Activated CD8-positive, alpha-beta memory T cell treated with anti-CD3 and anti-CD28 coated beads, Interleukin-2, amount 10 ng/mL, durations not matched to agents 7 days and 5 days (primary cell): ENCODE measurements at regions not wholly inside any gene's neighbourhood (a gene's known extent, or its start where the extent isn't known, plus 50 kb on each side); places are given as distances from the start of the nearest gene placed in this dataset.

Experiments used
- ATAC-seq: fragments of 150-1000 bp; cut with Tn5 transposase; one replicate; pipeline ENCODE4 v1.10.0; 2021; ENCODE audit warnings: moderate library complexity
- CTCF ChIA-PET: fragments of 350-600 bp; sonication (Branson Sonifier 250); formaldehyde crosslinking; loops from one replicate; lab custom pipeline; 2021; ENCODE audit warnings: antibody characterized with exemption; lab: Charles Lee
- DNase-seq: peaks from one replicate; pipeline ENCODE4 v3.0.0-alpha.2; 2020
- H3K27ac Mint-ChIP-seq: one replicate; pipeline ENCODE4 v1.8.0; 2021; ENCODE audit warnings: mild to moderate bottlenecking, mixed read lengths
- H3K27me3 Mint-ChIP-seq: one replicate; pipeline ENCODE4 v1.8.0; 2021; ENCODE audit warnings: mixed read lengths
- H3K36me3 Mint-ChIP-seq: one replicate; pipeline ENCODE4 v1.8.0; 2021; ENCODE audit warnings: mild to moderate bottlenecking, mixed read lengths
- H3K4me1 Mint-ChIP-seq: one replicate; pipeline ENCODE4 v1.8.0; 2021; ENCODE audit warnings: mixed read lengths
- H3K4me3 Mint-ChIP-seq: one replicate; pipeline ENCODE4 v1.8.0; 2021; ENCODE audit warnings: mild to moderate bottlenecking, moderate library complexity, mixed read lengths
- H3K9me3 Mint-ChIP-seq: one replicate; pipeline ENCODE4 v1.8.0; 2022; ENCODE audit warnings: low read depth, mixed read lengths

- DNase-seq (no peak), ATAC-seq (no peak)
- Mint-ChIP-seq H3K4me3 (no peak overlapping the region), H3K36me3 (no peaks in the 10 kb centered on the region), H3K27me3 (no peaks in the 10 kb centered on the region), H3K4me1 (no peaks in the 10 kb centered on the region), H3K27ac (no peak overlapping the region), H3K9me3 (peaks cover 37% of the 10 kb centered on the region)
- CTCF ChIA-PET: no interaction called here
Measured at GRCh38 chr16:35735403-35736251, 2276.2 kb downstream of the TP53TG3F start.

GRCh38 chr16:35736546-35736945, 2277.1 kb downstream of the TP53TG3F start:
- Mint-ChIP-seq H3K36me3 (no peaks in the 10 kb centered on the region), H3K27me3 (no peaks in the 10 kb centered on the region), H3K4me3 (no peak overlapping the region), H3K9me3 (peaks cover 39% of the 10 kb centered on the region), H3K4me1 (no peaks in the 10 kb centered on the region), H3K27ac (no peak overlapping the region)
- DNase-seq (no peak), ATAC-seq (no peak)
- CTCF ChIA-PET: no interaction called here

GRCh38 chr16:35737076-35737475, 2277.7 kb downstream of the TP53TG3F start:
- H3K4me3 Mint-ChIP-seq: no peak overlapping the region
- no peak overlapping the region for H3K27ac Mint-ChIP-seq
- CTCF ChIA-PET: no interaction called here
- H3K4me1 Mint-ChIP-seq: no peaks in the 10 kb centered on the region
- H3K27me3 Mint-ChIP-seq: no peaks in the 10 kb centered on the region
- no peaks in the 10 kb centered on the region for H3K36me3 Mint-ChIP-seq
- peaks cover 44% of the 10 kb centered on the region for H3K9me3 Mint-ChIP-seq
- no peak for DNase-seq
- no peak for ATAC-seq

GRCh38 chr16:35741546-35741945, 2282.1 kb downstream of the TP53TG3F start:
- Mint-ChIP-seq H3K36me3 (peaks cover 3% of the 10 kb centered on the region), H3K27ac (no peak overlapping the region), H3K4me1 (no peaks in the 10 kb centered on the region), H3K9me3 (peaks cover 61% of the 10 kb centered on the region), H3K4me3 (no peak overlapping the region), H3K27me3 (no peaks in the 10 kb centered on the region)
- DNase-seq (no peak), ATAC-seq (no peak)
- CTCF ChIA-PET: no interaction called here

GRCh38 chr16:35743101-35743692, 2283.8 kb downstream of the TP53TG3F start:
- peaks cover 3% of the 10 kb centered on the region for H3K36me3 Mint-ChIP-seq
- no peaks in the 10 kb centered on the region for H3K4me1 Mint-ChIP-seq
- CTCF ChIA-PET: no interaction called here
- ATAC-seq: no peak
- no peak overlapping the region for H3K27ac Mint-ChIP-seq
- H3K4me3 Mint-ChIP-seq: no peak overlapping the region
- peaks cover 52% of the 10 kb centered on the region for H3K9me3 Mint-ChIP-seq
- H3K27me3 Mint-ChIP-seq: no peaks in the 10 kb centered on the region
- no peak for DNase-seq

GRCh38 chr16:35744084-35744483, 2284.7 kb downstream of the TP53TG3F start:
- CTCF ChIA-PET: no interaction called here
- Mint-ChIP-seq H3K4me3 (no peak overlapping the region), H3K27ac (no peak overlapping the region), H3K9me3 (peaks cover 46% of the 10 kb centered on the region), H3K36me3 (peaks cover 3% of the 10 kb centered on the region), H3K27me3 (no peaks in the 10 kb centered on the region), H3K4me1 (no peaks in the 10 kb centered on the region)
- no peak for ATAC-seq
- no peak for DNase-seq

GRCh38 chr16:35744726-35745125, 2285.3 kb downstream of the TP53TG3F start:
- no peak overlapping the region for H3K27ac Mint-ChIP-seq
- no peak for ATAC-seq
- no peaks in the 10 kb centered on the region for H3K4me1 Mint-ChIP-seq
- peaks cover 3% of the 10 kb centered on the region for H3K36me3 Mint-ChIP-seq
- H3K4me3 Mint-ChIP-seq: no peak overlapping the region
- H3K27me3 Mint-ChIP-seq: no peaks in the 10 kb centered on the region
- DNase-seq: no peak
- CTCF ChIA-PET: no interaction called here
- H3K9me3 Mint-ChIP-seq: peaks cover 44% of the 10 kb centered on the region

- H3K27me3 Mint-ChIP-seq: no peaks in the 10 kb centered on the region
- CTCF ChIA-PET: no interaction called here
- peaks cover 3% of the 10 kb centered on the region for H3K36me3 Mint-ChIP-seq
- DNase-seq (no peak), ATAC-seq (no peak)
- no peak overlapping the region for H3K4me3 Mint-ChIP-seq
- no peak overlapping the region for H3K27ac Mint-ChIP-seq
- peaks cover 43% of the 10 kb centered on the region for H3K9me3 Mint-ChIP-seq
- H3K4me1 Mint-ChIP-seq: no peaks in the 10 kb centered on the region
Measured at GRCh38 chr16:35745191-35745590, 2285.8 kb downstream of the TP53TG3F start.

GRCh38 chr16:35745821-35746248, 2286.4 kb downstream of the TP53TG3F start:
- peaks cover 39% of the 10 kb centered on the region for H3K9me3 Mint-ChIP-seq
- no peak for ATAC-seq

GRCh38 chr16:35746281-35746962, 2287.0 kb downstream of the TP53TG3F start:
- ATAC-seq (no peak), DNase-seq (no peak)
- H3K9me3 Mint-ChIP-seq: peaks cover 35% of the 10 kb centered on the region
- CTCF ChIA-PET: no interaction called here
- H3K4me3 Mint-ChIP-seq: no peak overlapping the region
- no peak overlapping the region for H3K27ac Mint-ChIP-seq
- H3K36me3 Mint-ChIP-seq: peaks cover 3% of the 10 kb centered on the region
- no peaks in the 10 kb centered on the region for H3K4me1 Mint-ChIP-seq
- no peaks in the 10 kb centered on the region for H3K27me3 Mint-ChIP-seq

More at GRCh38 chr16:35745821-35746248, 2286.4 kb downstream of the TP53TG3F start:
- Mint-ChIP-seq H3K4me3 (no peak overlapping the region), H3K36me3 (peaks cover 3% of the 10 kb centered on the region), H3K27me3 (no peaks in the 10 kb centered on the region), H3K27ac (no peak overlapping the region), H3K4me1 (no peaks in the 10 kb centered on the region)
- CTCF ChIA-PET: no interaction called here
- DNase-seq: no peak

GRCh38 chr16:35746963-35747657, 2287.7 kb downstream of the TP53TG3F start:
- Mint-ChIP-seq H3K9me3 (peaks cover 29% of the 10 kb centered on the region), H3K27me3 (no peaks in the 10 kb centered on the region), H3K27ac (no peak overlapping the region), H3K4me1 (no peaks in the 10 kb centered on the region), H3K4me3 (no peak overlapping the region), H3K36me3 (peaks cover 3% of the 10 kb centered on the region)
- ATAC-seq (no peak), DNase-seq (no peak)
- CTCF ChIA-PET: no interaction called here

GRCh38 chr16:35747658-35748455, 2288.4 kb downstream of the TP53TG3F start:
- no peak overlapping the region for H3K27ac Mint-ChIP-seq
- H3K9me3 Mint-ChIP-seq: peaks cover 22% of the 10 kb centered on the region
- CTCF ChIA-PET: no interaction called here
- H3K36me3 Mint-ChIP-seq: peaks cover 3% of the 10 kb centered on the region
- DNase-seq (no peak), ATAC-seq (no peak)
- no peaks in the 10 kb centered on the region for H3K4me1 Mint-ChIP-seq
- H3K4me3 Mint-ChIP-seq: no peak overlapping the region
- no peaks in the 10 kb centered on the region for H3K27me3 Mint-ChIP-seq
